PFSK-1 (cell line): ENCODE measurements at regions not wholly inside any gene's neighbourhood (a gene's known extent, or its start where the extent isn't known, plus 50 kb on each side); places are given as distances from the start of the nearest gene placed in this dataset.

Experiments
- FOXP2 ChIP-seq: optimal IDR thresholded peaks from 2 replicates; pipeline ENCODE3; 2011; ENCODE audit warnings: borderline replicate concordance, control low read depth, inconsistent platforms; ENCODE audit not compliant: insufficient read depth; ENCODE audit errors: extremely low read length, extremely low read depth
- POLR2AphosphoS5 ChIP-seq: IDR thresholded peaks from 2 replicates; pipeline ENCODE4 v1.6.1; 2012; ENCODE audit warnings: low read depth, mild to moderate bottlenecking, control low read depth, low read length, moderate library complexity
- SIN3A ChIP-seq: IDR thresholded peaks from 2 replicates; pipeline ENCODE4 v1.6.1; 2012; ENCODE audit warnings: mild to moderate bottlenecking, low read length, moderate library complexity, borderline replicate concordance; ENCODE audit not compliant: insufficient read depth
- TAF1 ChIP-seq: IDR thresholded peaks from 2 replicates; pipeline ENCODE4 v1.6.1; 2012; ENCODE audit warnings: low read length, control low read depth, borderline replicate concordance; ENCODE audit not compliant: insufficient read depth
- TF ChIP-seq, protein P1 (sequence below), 2 experiments: IDR thresholded peaks; 2 replicates each; pipeline versions ENCODE4 v1.6.1 to v1.8.0; 2011 to 2012; ENCODE audit warnings: low read depth in 2 of 2, low read length in 2 of 2, control low read depth in 1 of 2, inconsistent platforms in 1 of 2, mild to moderate bottlenecking in 1 of 2, moderate library complexity in 1 of 2; ENCODE audit not compliant: insufficient read depth in 1 of 2

DNA sequence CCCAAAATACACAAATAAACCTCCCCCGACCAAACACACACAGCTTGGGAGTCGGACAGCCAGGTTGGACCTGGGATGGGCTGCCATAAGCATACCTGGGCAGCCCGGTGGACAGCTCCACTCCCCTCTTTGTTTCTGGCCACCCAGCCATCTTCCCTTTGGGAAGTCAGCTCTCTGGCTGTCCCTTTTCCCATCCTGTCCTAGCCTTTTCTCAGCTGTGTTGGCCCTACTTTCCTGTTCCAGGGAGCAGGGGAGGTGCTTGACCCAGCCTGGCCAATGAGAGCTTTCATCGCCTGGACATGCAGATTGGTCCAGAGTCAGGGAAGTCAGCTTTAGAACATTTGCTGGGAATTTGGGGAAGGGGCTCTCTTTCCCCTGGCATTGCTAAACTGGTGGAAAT, 68.7 kb upstream of the NECTIN1 start:
- TF ChIP-seq POLR2AphosphoS5 (no peak), TAF1 (no peak), FOXP2 (no peak), SIN3A (no peak)
- TF ChIP-seq, protein P1, sequence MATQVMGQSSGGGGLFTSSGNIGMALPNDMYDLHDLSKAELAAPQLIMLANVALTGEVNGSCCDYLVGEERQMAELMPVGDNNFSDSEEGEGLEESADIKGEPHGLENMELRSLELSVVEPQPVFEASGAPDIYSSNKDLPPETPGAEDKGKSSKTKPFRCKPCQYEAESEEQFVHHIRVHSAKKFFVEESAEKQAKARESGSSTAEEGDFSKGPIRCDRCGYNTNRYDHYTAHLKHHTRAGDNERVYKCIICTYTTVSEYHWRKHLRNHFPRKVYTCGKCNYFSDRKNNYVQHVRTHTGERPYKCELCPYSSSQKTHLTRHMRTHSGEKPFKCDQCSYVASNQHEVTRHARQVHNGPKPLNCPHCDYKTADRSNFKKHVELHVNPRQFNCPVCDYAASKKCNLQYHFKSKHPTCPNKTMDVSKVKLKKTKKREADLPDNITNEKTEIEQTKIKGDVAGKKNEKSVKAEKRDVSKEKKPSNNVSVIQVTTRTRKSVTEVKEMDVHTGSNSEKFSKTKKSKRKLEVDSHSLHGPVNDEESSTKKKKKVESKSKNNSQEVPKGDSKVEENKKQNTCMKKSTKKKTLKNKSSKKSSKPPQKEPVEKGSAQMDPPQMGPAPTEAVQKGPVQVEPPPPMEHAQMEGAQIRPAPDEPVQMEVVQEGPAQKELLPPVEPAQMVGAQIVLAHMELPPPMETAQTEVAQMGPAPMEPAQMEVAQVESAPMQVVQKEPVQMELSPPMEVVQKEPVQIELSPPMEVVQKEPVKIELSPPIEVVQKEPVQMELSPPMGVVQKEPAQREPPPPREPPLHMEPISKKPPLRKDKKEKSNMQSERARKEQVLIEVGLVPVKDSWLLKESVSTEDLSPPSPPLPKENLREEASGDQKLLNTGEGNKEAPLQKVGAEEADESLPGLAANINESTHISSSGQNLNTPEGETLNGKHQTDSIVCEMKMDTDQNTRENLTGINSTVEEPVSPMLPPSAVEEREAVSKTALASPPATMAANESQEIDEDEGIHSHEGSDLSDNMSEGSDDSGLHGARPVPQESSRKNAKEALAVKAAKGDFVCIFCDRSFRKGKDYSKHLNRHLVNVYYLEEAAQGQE (IDR thresholded peaks at IDR 0.05; ENCODE audit: insufficient read depth in 1 of 2, low read depth in 2 of 2, low read length in 2 of 2): no peak

DNA sequence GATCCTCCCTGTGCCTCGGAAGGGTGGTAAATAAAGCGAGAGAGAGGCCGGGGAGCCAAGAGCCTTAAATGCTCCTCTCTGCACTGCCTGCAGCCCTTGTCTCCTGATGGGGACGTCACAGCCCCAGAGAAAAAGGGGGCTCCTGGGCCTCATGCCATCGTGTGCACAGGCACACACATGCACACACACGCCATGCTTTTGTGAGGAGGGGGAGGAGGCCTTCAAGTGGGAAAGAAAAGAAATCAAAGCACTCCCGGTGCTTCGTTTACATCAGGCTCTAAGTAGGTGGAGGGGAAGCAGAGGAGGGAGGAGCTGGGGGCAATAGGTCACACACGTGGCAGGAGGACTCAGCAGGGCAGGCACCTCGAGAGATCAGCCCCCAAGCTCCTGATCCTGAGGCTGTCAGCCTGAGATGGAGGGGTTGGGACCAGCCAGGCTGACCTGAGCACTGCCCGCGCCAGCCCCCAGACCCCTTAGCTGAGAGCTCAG, 68.2 kb upstream of the NECTIN1 start:
- TF ChIP-seq TAF1: no peak
- TF ChIP-seq FOXP2: no peak
- TF ChIP-seq POLR2AphosphoS5: no peak
- TF ChIP-seq, protein P1 (IDR thresholded peaks at IDR 0.05; ENCODE audit: insufficient read depth in 1 of 2, low read depth in 2 of 2, low read length in 2 of 2): no peak
- no peak for TF ChIP-seq SIN3A

DNA sequence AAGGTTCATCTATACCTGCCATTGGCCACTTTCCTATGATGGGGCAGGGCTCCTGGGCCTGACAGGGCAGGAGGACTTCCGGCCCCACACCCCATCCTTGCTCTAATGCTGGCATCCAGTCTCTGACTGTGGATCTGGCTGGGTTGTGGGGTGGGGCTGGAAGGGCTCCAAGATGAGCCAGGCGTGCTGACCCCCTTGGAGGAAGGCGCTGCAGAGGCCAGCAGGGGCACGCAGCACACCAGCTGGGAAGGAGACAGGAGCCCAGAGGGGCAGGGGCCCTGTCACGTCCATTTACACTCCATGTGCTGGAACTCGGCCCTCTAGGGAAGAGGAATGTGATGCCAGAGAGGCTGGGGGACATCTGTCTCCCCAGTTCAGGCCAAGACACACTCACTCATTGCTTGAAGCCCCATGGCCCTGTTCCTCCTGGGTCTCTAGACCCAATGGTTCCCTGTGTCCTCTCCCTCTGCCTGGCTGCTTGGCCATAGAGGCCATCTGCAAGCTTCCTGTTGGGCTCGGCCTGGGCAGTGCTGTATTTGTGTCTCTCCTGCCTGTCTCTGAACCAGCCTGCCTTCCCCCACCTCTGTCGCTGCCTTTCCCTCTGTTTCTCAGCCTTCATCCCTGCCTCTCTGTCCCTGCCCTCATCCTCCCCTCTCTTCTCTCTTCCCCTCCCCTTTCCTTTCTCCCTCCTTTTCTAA, 67.5 kb upstream of the NECTIN1 start:
- TF ChIP-seq POLR2AphosphoS5: no peak
- no peak for TF ChIP-seq TAF1
- TF ChIP-seq FOXP2: no peak
- TF ChIP-seq, protein P1 (IDR thresholded peaks at IDR 0.05; ENCODE audit: insufficient read depth in 1 of 2, low read depth in 2 of 2, low read length in 2 of 2): no peak

DNA sequence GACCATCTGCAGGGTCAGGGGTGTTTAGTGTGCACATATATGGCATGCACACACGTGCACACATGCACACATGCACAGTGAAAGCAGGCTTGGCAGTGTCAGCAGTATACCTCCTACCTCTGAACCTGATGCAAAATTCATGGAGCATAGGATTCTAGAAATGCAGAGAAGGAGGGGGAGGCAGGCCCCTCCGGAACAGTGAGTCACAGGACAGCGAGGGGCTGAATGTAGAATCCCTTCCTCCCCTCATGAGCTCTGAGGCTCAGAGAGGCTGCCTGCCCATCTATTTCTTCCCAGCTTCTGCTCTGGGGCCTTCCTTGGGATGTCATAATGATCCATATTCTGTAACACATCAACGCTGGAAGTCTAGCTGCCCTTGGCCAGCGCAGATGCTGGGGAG, 66.7 kb upstream of the NECTIN1 start:
- TF ChIP-seq, protein P1 (IDR thresholded peaks at IDR 0.05; ENCODE audit: insufficient read depth in 1 of 2, low read depth in 2 of 2, low read length in 2 of 2): no peak

DNA sequence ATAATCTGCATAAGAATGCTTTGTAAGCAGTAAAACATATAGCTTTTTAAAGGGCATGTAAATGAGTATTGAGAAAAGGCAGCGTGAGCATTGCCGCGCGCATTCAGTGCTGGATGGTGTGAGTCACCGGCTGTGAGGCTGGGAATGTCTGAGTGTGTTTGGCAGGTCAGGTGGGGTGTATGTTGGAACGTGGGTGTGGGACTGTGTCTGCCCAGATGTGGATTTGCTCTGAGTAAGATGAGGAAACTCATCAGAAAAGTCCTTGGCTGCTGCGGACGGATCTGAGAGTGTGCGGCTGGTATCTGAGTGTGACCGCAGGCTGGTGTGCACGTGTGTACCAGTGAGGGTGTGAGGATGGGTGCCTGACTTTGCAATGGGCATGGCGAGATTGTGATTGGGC, 66.2 kb upstream of the NECTIN1 start:
- TF ChIP-seq FOXP2: no peak
